DND-41 (cell line): ENCODE measurements at regions not wholly inside any gene's neighbourhood (a gene's known extent, or its start where the extent isn't known, plus 50 kb on each side); places are given as distances from the start of the nearest gene placed in this dataset.

ENCODE experiments used
- ATAC-seq: fragments of 200-7000 bp; cut with Tn5 transposase; 3 replicates; pipeline ENCODE4 v1.9.1; 2021; ENCODE audit warnings: low read depth; ENCODE audit not compliant: insufficient read depth
- DNase-seq: peaks from one replicate; pipeline ENCODE4 v3.0.0-alpha.2; 2020
- H2AFZ ChIP-seq: 2 replicates; pipeline ENCODE4 v1.6.0; 2012; ENCODE audit warnings: low read depth, low read length
- H3K27ac ChIP-seq: 2 replicates; pipeline ENCODE4 v1.5.1; 2012; ENCODE audit warnings: low read length, inconsistent platforms
- H3K27me3 ChIP-seq: fragments of 200-600 bp; sonication (generic); 2 replicates; pipeline ENCODE4 v1.6.0; 2012; ENCODE audit warnings: low read length, mild to moderate bottlenecking, inconsistent platforms; ENCODE audit not compliant: insufficient read depth, poor library complexity
- H3K36me3 ChIP-seq: 2 replicates; pipeline ENCODE4 v1.5.1; 2012; ENCODE audit warnings: low read length, inconsistent platforms; ENCODE audit not compliant: insufficient read depth
- H3K4me1 ChIP-seq: 2 replicates; pipeline ENCODE4 v1.5.1; 2012; ENCODE audit warnings: mild to moderate bottlenecking, low read length; ENCODE audit not compliant: insufficient read depth
- H3K4me2 ChIP-seq: 2 replicates; pipeline ENCODE4 v1.6.0; 2012; ENCODE audit warnings: mild to moderate bottlenecking, moderate library complexity, low read length, inconsistent platforms; ENCODE audit not compliant: insufficient read depth
- H3K4me3 ChIP-seq, 2 experiments: fragments of 200-600 bp in 1 of 2; shearing (Covaris generic) in 1 of 2; 2 replicates each; pipeline ENCODE4 v1.5.1; 2012 to 2016; ENCODE audit warnings: inconsistent platforms in 2 of 2, low read length in 2 of 2, mild to moderate bottlenecking in 2 of 2, low read depth in 1 of 2, moderate library complexity in 1 of 2
- H3K79me2 ChIP-seq: 2 replicates; pipeline ENCODE4 v1.6.0; 2012; ENCODE audit warnings: low read length, inconsistent platforms; ENCODE audit not compliant: insufficient read depth
- H3K9ac ChIP-seq: 2 replicates; pipeline ENCODE4 v1.6.0; 2012; ENCODE audit warnings: low read depth, mild to moderate bottlenecking, inconsistent platforms, low read length, moderate library complexity
- H3K9me3 ChIP-seq: 2 replicates; pipeline ENCODE4 v1.5.1; 2012; ENCODE audit warnings: low read length, moderate library complexity, mild to moderate bottlenecking, inconsistent platforms; ENCODE audit not compliant: insufficient read depth, severe bottlenecking
- H4K20me1 ChIP-seq: 2 replicates; pipeline ENCODE4 v1.6.0; 2012; ENCODE audit warnings: low read length; ENCODE audit not compliant: insufficient read depth
- CTCF ChIP-seq: IDR thresholded peaks from 2 replicates; pipeline ENCODE4 v1.5.1; 2012; ENCODE audit warnings: borderline replicate concordance, low read length, moderate library complexity, mild to moderate bottlenecking; ENCODE audit not compliant: poor library complexity, severe bottlenecking; ENCODE audit errors: extremely low read depth
- EZH2 ChIP-seq: IDR thresholded peaks from 3 replicates; pipeline ENCODE4 v1.6.1; 2012; ENCODE audit warnings: borderline replicate concordance, low read depth, mild to moderate bottlenecking, moderate library complexity, low read length, inconsistent platforms; ENCODE audit not compliant: severe bottlenecking

GRCh38 chr5:15085671-15086070 is 214.1 kb upstream of the ANKH start:
- H3K27me3 ChIP-seq: no peaks in the 10 kb centered on the region
- ATAC-seq: no peak

GRCh38 chr5:15082096-15082495 is 210.5 kb upstream of the ANKH start:
- TF ChIP-seq EZH2 (no peak), CTCF (no peak)
- no peak overlapping the region for H3K27ac ChIP-seq
- no peak overlapping the region for H3K4me2 ChIP-seq
- no peaks in the 10 kb centered on the region for H3K36me3 ChIP-seq
- H3K4me3 ChIP-seq: no peak overlapping the region
- no peaks in the 10 kb centered on the region for H3K4me1 ChIP-seq
- no peaks in the 10 kb centered on the region for H3K27me3 ChIP-seq
- no peak overlapping the region for H3K9ac ChIP-seq
- H2AFZ ChIP-seq: no peak overlapping the region
- DNase-seq: no peak
- H4K20me1 ChIP-seq: no peaks in the 10 kb centered on the region
- no peak for ATAC-seq
- no peaks in the 10 kb centered on the region for H3K9me3 ChIP-seq
- no peaks in the 10 kb centered on the region for H3K79me2 ChIP-seq

More at GRCh38 chr5:15085671-15086070, 214.1 kb upstream of the ANKH start:
- Histone ChIP-seq H3K9me3 (no peaks in the 10 kb centered on the region), H3K9ac (no peak overlapping the region), H3K36me3 (no peaks in the 10 kb centered on the region), H2AFZ (no peak overlapping the region), H3K4me2 (no peak overlapping the region), H3K27ac (no peak overlapping the region), H4K20me1 (no peaks in the 10 kb centered on the region), H3K79me2 (no peaks in the 10 kb centered on the region), H3K4me3 (no peak overlapping the region), H3K4me1 (no peaks in the 10 kb centered on the region)
- no peak for TF ChIP-seq EZH2
- TF ChIP-seq CTCF: no peak
- no peak for DNase-seq

GRCh38 chr5:15080219-15080618 is 208.6 kb upstream of the ANKH start:
- Histone ChIP-seq H3K4me3 (no peak overlapping the region), H3K36me3 (no peaks in the 10 kb centered on the region), H3K9me3 (no peaks in the 10 kb centered on the region), H4K20me1 (no peaks in the 10 kb centered on the region), H3K4me2 (no peak overlapping the region), H3K9ac (no peak overlapping the region), H3K4me1 (no peaks in the 10 kb centered on the region), H3K27ac (no peak overlapping the region), H2AFZ (no peak overlapping the region), H3K27me3 (no peaks in the 10 kb centered on the region), H3K79me2 (no peaks in the 10 kb centered on the region)
- DNase-seq (no peak), ATAC-seq (no peak)
- TF ChIP-seq EZH2: no peak
- no peak for TF ChIP-seq CTCF

GRCh38 chr5:15079566-15079965 is 208.0 kb upstream of the ANKH start:
- Histone ChIP-seq H4K20me1 (no peaks in the 10 kb centered on the region), H3K79me2 (no peaks in the 10 kb centered on the region), H3K4me1 (no peaks in the 10 kb centered on the region), H3K27ac (no peak overlapping the region), H3K36me3 (no peaks in the 10 kb centered on the region), H3K9ac (no peak overlapping the region), H3K4me3 (no peak overlapping the region), H3K27me3 (no peaks in the 10 kb centered on the region), H2AFZ (no peak overlapping the region), H3K9me3 (no peaks in the 10 kb centered on the region), H3K4me2 (no peak overlapping the region)
- ATAC-seq: no peak
- DNase-seq: no peak
- TF ChIP-seq CTCF (no peak), EZH2 (no peak)
